Thyroid gland (tissue), 4 donors: ENCODE measurements at regions not wholly inside any gene's neighbourhood (a gene's known extent, or its start where the extent isn't known, plus 50 kb on each side); places are given as distances from the start of the nearest gene placed in this dataset.

ENCODE experiments used
- CTCF ChIP-seq, 6 experiments: fragments of 200-600 bp in 3 of 6; fragments of 450-650 bp in 3 of 6; sonication (generic) in 3 of 6; IDR thresholded peaks; one replicate each; pipeline ENCODE4 v1.5.1; 2016 to 2019; ENCODE audit warnings: antibody characterized with exemption in 6 of 6, mild to moderate bottlenecking in 2 of 6, inconsistent platforms in 1 of 6, moderate library complexity in 1 of 6
- POLR2A ChIP-seq, 2 donors: fragments of 450-650 bp; IDR thresholded peaks; one replicate each; pipeline ENCODE4 v1.6.1; 2017; ENCODE audit warnings: antibody characterized with exemption in 2 of 2, mild to moderate bottlenecking in 2 of 2, moderate library complexity in 1 of 2

GRCh38 chr21:27101523-27101922 is 134.6 kb upstream of the ADAMTS5 start:
- TF ChIP-seq POLR2A (IDR thresholded peaks at IDR 0.05) (no peak), CTCF (IDR thresholded peaks at IDR 0.05) (no peak)
